A549 (cell line): ENCODE measurements at regions not wholly inside any gene's neighbourhood (a gene's known extent, or its start where the extent isn't known, plus 50 kb on each side); places are given as distances from the start of the nearest gene placed in this dataset.
A peak's percentile ranks its signal among the peaks of the same experiment; 100 is the strongest.

ENCODE experiments used
- ATAC-seq, 2 experiments: fragments of 200-7000 bp in 1 of 2; fragments of >200 bp in 1 of 2; cut with Nextera tagmentation in 1 of 2; cut with Tn5 transposase in 1 of 2; 3 replicates each; pipeline versions ENCODE4 v1.8.0 to v1.9.1; 2018 to 2020; ENCODE audit warnings: mild to moderate bottlenecking in 1 of 2, moderate library complexity in 1 of 2
- CTCF ChIA-PET: fragments of 300-600 bp; sonication (Branson Sonifier 250); formaldehyde crosslinking; extraction: SDS; loops from one replicate; lab custom pipeline; 2021; ENCODE audit warnings: antibody characterized with exemption, inconsistent platforms; lab: Yijun Ruan, JAX
- POLR2A ChIA-PET: fragments of 350-600 bp; formaldehyde crosslinking; extraction: SDS; loops from one replicate; lab custom pipeline; 2021; ENCODE audit warnings: antibody characterized with exemption, inconsistent platforms; lab: Yijun Ruan, JAX
- DNase-seq, 2 experiments: peaks; one replicate each; pipeline versions ENCODE4 v3.0.0 to v3.0.0-alpha.2; 2011 to 2016; ENCODE audit warnings: low read depth in 1 of 2, low spot score in 1 of 2
- FAIRE-seq: peaks from 2 replicates; lab custom pipeline; 2011; peaks lifted over from hg19 to GRCh38; lab: Jason Lieb, UNC
- H3K27ac ChIP-seq, 2 experiments: fragments of >200 bp; sonication (Bioruptor Twin); formaldehyde crosslinking; 3 replicates each; pipeline ENCODE4 v1.5.1; 2016 to 2017
- H3K4me1 ChIP-seq: fragments of >200 bp; sonication (Bioruptor Twin); formaldehyde crosslinking; 3 replicates; pipeline ENCODE4 v1.6.1; 2016
- H3K4me2 ChIP-seq: fragments of >200 bp; sonication (Bioruptor Twin); formaldehyde crosslinking; 3 replicates; pipeline ENCODE4 v1.6.1; 2016
- H3K4me3 ChIP-seq: fragments of >200 bp; sonication (Bioruptor Twin); formaldehyde crosslinking; 3 replicates; pipeline ENCODE4 v1.5.1; 2016
- H3K9me3 ChIP-seq: fragments of >200 bp; sonication (Bioruptor Twin); formaldehyde crosslinking; 3 replicates; pipeline ENCODE4 v1.6.1; 2016
- ATOH8 ChIP-seq: fragments of 250-450 bp; sonication (Bioruptor Pico); IDR thresholded peaks from 2 replicates; pipeline ENCODE4 v1.5.0; 2020; ENCODE audit warnings: low read depth, mild to moderate bottlenecking, moderate library complexity
- BCL3 ChIP-seq: fragments of >200 bp; sonication (Bioruptor Twin); formaldehyde crosslinking; IDR thresholded peaks from 3 replicates; pipeline ENCODE4 v1.6.1; 2016
- CBX8 ChIP-seq: fragments of 200-600 bp; sonication (generic); IDR thresholded peaks from 2 replicates; pipeline ENCODE4 v1.6.1; 2016
- CHD2 ChIP-seq: fragments of 150-350 bp; IDR thresholded peaks from 2 replicates; pipeline ENCODE4 v1.6.1; 2014; ENCODE audit warnings: low read length; ENCODE audit not compliant: partially characterized antibody
- E2F6 ChIP-seq: IDR thresholded peaks from 2 replicates; pipeline ENCODE4 v1.6.1; 2012; ENCODE audit warnings: low read depth, borderline replicate concordance
- EP300 ChIP-seq, 2 experiments: fragments of >200 bp; sonication (Bioruptor Twin); formaldehyde crosslinking; IDR thresholded peaks; 2 replicates in 1 of 2; 3 replicates in 1 of 2; pipeline ENCODE4 v1.6.1; 2016 to 2017
- FOSL2 ChIP-seq, 2 experiments: fragments of 450-650 bp in 1 of 2; fragments of >200 bp in 1 of 2; sonication (Bioruptor Twin) in 1 of 2; formaldehyde crosslinking; IDR thresholded peaks; 2 replicates each; pipeline versions ENCODE4 v1.5.0 to v1.6.1; 2016 to 2020; ENCODE audit warnings: mild to moderate bottlenecking in 1 of 2, moderate library complexity in 1 of 2
- GATA3 ChIP-seq: IDR thresholded peaks from 2 replicates; pipeline ENCODE4 v1.6.1; 2012; ENCODE audit warnings: borderline replicate concordance
- HDAC2 ChIP-seq: fragments of 200-600 bp; sonication (generic); IDR thresholded peaks from 2 replicates; pipeline ENCODE4 v1.6.1; 2016
- HMGXB4 ChIP-seq: fragments of 250-450 bp; sonication (Bioruptor Pico); IDR thresholded peaks from 2 replicates; pipeline ENCODE4 v1.5.0; 2021; ENCODE audit warnings: mild to moderate bottlenecking, moderate library complexity, borderline replicate concordance
- HOXA7 ChIP-seq: fragments of 250-450 bp; sonication (Bioruptor Pico); IDR thresholded peaks from 2 replicates; pipeline ENCODE4 v1.5.0; 2020; ENCODE audit warnings: mild to moderate bottlenecking, moderate library complexity
- HOXB13 ChIP-seq: fragments of 250-450 bp; sonication (Bioruptor Pico); IDR thresholded peaks from 2 replicates; pipeline ENCODE4 v1.5.0; 2020; ENCODE audit warnings: low read depth, mild to moderate bottlenecking, moderate library complexity
- JUNB ChIP-seq: fragments of >200 bp; sonication (Bioruptor Twin); formaldehyde crosslinking; IDR thresholded peaks from 2 replicates; pipeline ENCODE4 v1.6.1; 2016
- KDM1A ChIP-seq: fragments of 200-600 bp; sonication (generic); IDR thresholded peaks from 2 replicates; pipeline ENCODE4 v1.6.1; 2016; ENCODE audit warnings: low read depth, mild to moderate bottlenecking
- KDM5A ChIP-seq: fragments of 200-600 bp; sonication (generic); IDR thresholded peaks from 2 replicates; pipeline ENCODE4 v1.6.1; 2016; ENCODE audit warnings: antibody characterized with exemption, mild to moderate bottlenecking
- MAFK ChIP-seq: fragments of 450-650 bp; IDR thresholded peaks from 2 replicates; pipeline ENCODE4 v1.6.1; 2014; ENCODE audit not compliant: partially characterized antibody
- MAX ChIP-seq: IDR thresholded peaks from 2 replicates; pipeline ENCODE4 v1.6.1; 2012
- MAZ ChIP-seq: fragments of 150-350 bp; IDR thresholded peaks from 2 replicates; pipeline ENCODE4 v1.6.1; 2014; ENCODE audit warnings: antibody characterized with exemption, low read depth, low read length, borderline replicate concordance
- MYC ChIP-seq: IDR thresholded peaks from 2 replicates; pipeline ENCODE4 v1.6.1; 2012; ENCODE audit warnings: mild to moderate bottlenecking, inconsistent platforms, low read length, improper control_type of control experiment, borderline replicate concordance
- NPAS2 ChIP-seq: fragments of 250-450 bp; sonication (Bioruptor Pico); IDR thresholded peaks from 2 replicates; pipeline ENCODE4 v1.8.0; 2022; ENCODE audit warnings: mild to moderate bottlenecking, moderate library complexity, borderline replicate concordance
- PHF8 ChIP-seq: fragments of 200-600 bp; sonication (generic); IDR thresholded peaks from 2 replicates; pipeline ENCODE4 v1.6.1; 2016; ENCODE audit warnings: low read depth, mild to moderate bottlenecking, antibody characterized with exemption, moderate library complexity, borderline replicate concordance
- POLR2A ChIP-seq: IDR thresholded peaks from 2 replicates; pipeline ENCODE4 v1.6.1; 2012; ENCODE audit warnings: mild to moderate bottlenecking, low read length
- POLR2AphosphoS2 ChIP-seq: conservative IDR thresholded peaks from 2 replicates; pipeline ENCODE4 v1.6.1; 2012; ENCODE audit warnings: low read length, improper control_type of control experiment, inconsistent platforms
- RAD21 ChIP-seq, 2 experiments: fragments of >200 bp in 1 of 2; sonication (Bioruptor Twin) in 1 of 2; formaldehyde crosslinking in 1 of 2; IDR thresholded peaks in 1 of 2; conservative IDR thresholded peaks in 1 of 2; 2 replicates in 1 of 2; 3 replicates in 1 of 2; pipeline ENCODE4 v1.6.1; 2012 to 2018; ENCODE audit warnings: inconsistent platforms in 1 of 2
- RFX5 ChIP-seq: fragments of 450-650 bp; IDR thresholded peaks from 2 replicates; pipeline ENCODE4 v1.7.1; 2014; ENCODE audit warnings: antibody characterized with exemption, mild to moderate bottlenecking, moderate library complexity
- SMC3 ChIP-seq: fragments of >200 bp; sonication (Bioruptor Twin); formaldehyde crosslinking; IDR thresholded peaks from 3 replicates; pipeline ENCODE4 v1.6.1; 2018; ENCODE audit warnings: inconsistent platforms
- TP53 ChIP-seq: fragments of 250-450 bp; sonication (Bioruptor Pico); IDR thresholded peaks from 2 replicates; pipeline ENCODE4 v1.5.0; 2021; ENCODE audit warnings: mild to moderate bottlenecking, moderate library complexity
- USF2 ChIP-seq: fragments of 450-650 bp; IDR thresholded peaks from 2 replicates; pipeline ENCODE4 v1.6.1; 2014; ENCODE audit warnings: antibody characterized with exemption
- ZFP36 ChIP-seq: fragments of 450-650 bp; IDR thresholded peaks from 2 replicates; pipeline ENCODE4 v1.6.1; 2014; ENCODE audit warnings: borderline replicate concordance; ENCODE audit not compliant: partially characterized antibody
- ZNF302 ChIP-seq: fragments of 250-450 bp; sonication (Bioruptor Pico); IDR thresholded peaks from 2 replicates; pipeline ENCODE4 v1.9.0; 2021; ENCODE audit warnings: inconsistent platforms, mild to moderate bottlenecking, moderate library complexity
- WGBS: methylation state at CpG from one replicate; pipeline ENCODE4 v1.1.6; 2017; ENCODE audit errors: missing lambda C conversion rate; 5-methylcytosine and 5-hydroxymethylcytosine counted together

- H3K27ac ChIP-seq: peak overlapping the region; percentile 49 to 67; a peak in 4 of 6 replicates
- TF ChIP-seq NPAS2 (CRISPR knock-in tag) (no peak), KDM1A (no peak), CHD2 (no peak), ATOH8 (no peak), HOXB13 (no peak), MYC (no peak), PHF8 (no peak), FOSL2 (IDR thresholded peaks at IDR 0.05) (no peak), FOSL2 (CRISPR knock-in tag; IDR thresholded peaks at IDR 0.05) (no peak), MAZ (no peak), RAD21 (conservative IDR thresholded peaks at IDR 0.05 in 1 of 2, IDR thresholded peaks at IDR 0.05 in 1 of 2) (no peak), RFX5 (no peak), ZNF302 (CRISPR knock-in tag) (no peak)
- peaks cover 55% of the 10 kb centered on the region for H3K4me1 ChIP-seq
- FAIRE-seq (no peak), ATAC-seq (no peak), DNase-seq (no peak)
- ChIA-PET CTCF (no interaction called here), POLR2A (no interaction called here)
- no peak overlapping the region for H3K4me2 ChIP-seq
- 96% methylated on average over 2 of the region's 2 CpGs for WGBS
- H3K4me3 ChIP-seq: no peak overlapping the region
- H3K9me3 ChIP-seq: no peaks in the 10 kb centered on the region
These were observed 115.4 kb upstream of the KLF6 start for GRCh38 chr10:3900391-3900790.

- no peak overlapping the region for H3K4me3 ChIP-seq
- ATAC-seq (peak; percentile 4 to 55; a peak in 3 of 6 replicates), FAIRE-seq (peak; percentile 23), DNase-seq (peak in 1 of 2 experiments; percentile 79)
- POLR2A ChIA-PET: interaction anchor here (0.7 to 1.5 kb wide), 4 partner anchors 9 to 725 kb away, joined by 3 to 6 read pairs (median 3); partner anchors contain the start of gene KLF6
- peak overlapping the region; percentile 73 to 96 for H3K27ac ChIP-seq
- H3K9me3 ChIP-seq: no peaks in the 10 kb centered on the region
- 33% methylated on average over 4 of the region's 4 CpGs for WGBS
- CTCF ChIA-PET: interaction anchor here (1.0 to 1.1 kb wide), 2 partner anchors 11 to 151 kb away, joined by 3 to 4 read pairs; no protein-coding TSS in a partner anchor
- no peak for TF ChIP-seq MAZ
- TF ChIP-seq EP300 (IDR thresholded peaks at IDR 0.05): 0 out of 5 replicates have a peak, but pooled peaks of 1 of the 2 experiments have one; percentile 28
- no peak for TF ChIP-seq POLR2AphosphoS2
- TF ChIP-seq CBX8: no peak
- TF ChIP-seq CHD2: no peak
- TF ChIP-seq RAD21 (conservative IDR thresholded peaks at IDR 0.05 in 1 of 2, IDR thresholded peaks at IDR 0.05 in 1 of 2): no peak
- TF ChIP-seq FOSL2 (IDR thresholded peaks at IDR 0.05): 0 out of 2 replicates have a peak, but pooled peaks have one; percentile 9
- peak; percentile 39; the same call in 1 of the 2 replicates for TF ChIP-seq FOSL2 (CRISPR knock-in tag; IDR thresholded peaks at IDR 0.05)
- TF ChIP-seq BCL3: no peak
- TF ChIP-seq KDM5A: no peak
- no peak for TF ChIP-seq ZFP36
- peak; percentile 54; the same call in 1 of the 2 replicates for TF ChIP-seq GATA3
- TF ChIP-seq POLR2A: no peak
- no peak for TF ChIP-seq HOXB13
- TF ChIP-seq MAFK: peak; percentile 97
- no peak for TF ChIP-seq MYC
- 0 out of 2 replicates have a peak, but pooled peaks have one; percentile 10 for TF ChIP-seq NPAS2 (CRISPR knock-in tag)
- peak; percentile 84 for TF ChIP-seq USF2
- TF ChIP-seq HMGXB4: no peak
- TF ChIP-seq HDAC2: no peak
- TF ChIP-seq JUNB: peak; percentile 58
- TF ChIP-seq ZNF302 (CRISPR knock-in tag): no peak
- peak; percentile 24; the same call in 1 of the 2 replicates for TF ChIP-seq E2F6
- 0 out of 3 replicates have a peak, but pooled peaks have one; percentile 14 for TF ChIP-seq SMC3
- no peak for TF ChIP-seq TP53 (CRISPR knock-in tag)
- TF ChIP-seq MAX: peak; percentile 51; the same call in 1 of the 2 replicates
- no peak for TF ChIP-seq HOXA7 (CRISPR knock-in tag)
- TF ChIP-seq PHF8: no peak
- peak overlapping the region; percentile 42 for H3K4me2 ChIP-seq
- H3K4me1 ChIP-seq: peaks cover 70% of the 10 kb centered on the region
These were observed 113.8 kb upstream of the KLF6 start for GRCh38 chr10:3898821-3899220.
